Vagina (tissue), 2 donors: ENCODE measurements at regions not wholly inside any gene's neighbourhood (a gene's known extent, or its start where the extent isn't known, plus 50 kb on each side); places are given as distances from the start of the nearest gene placed in this dataset.

Experiments
- DNase-seq, 2 donors: peaks; one replicate each; pipeline ENCODE4 v3.0.0-alpha.2; 2017; ENCODE audit errors: extremely low spot score in 2 of 2
- H3K27ac ChIP-seq: fragments of 200-600 bp; sonication (generic); one replicate; pipeline ENCODE4 v1.5.1; 2019
- H3K27me3 ChIP-seq: fragments of 200-600 bp; sonication (generic); one replicate; pipeline ENCODE4 v1.5.1; 2019
- H3K36me3 ChIP-seq, 2 donors: fragments of 200-600 bp; sonication (generic); one replicate each; pipeline ENCODE4 v1.5.1; 2017 to 2019
- H3K4me1 ChIP-seq: fragments of 200-600 bp; sonication (generic); one replicate; pipeline ENCODE4 v1.5.1; 2019
- H3K4me3 ChIP-seq, 2 donors: fragments of 200-600 bp; sonication (generic); 1 replicate in 1 of 2; 2 replicates in 1 of 2; pipeline ENCODE4 v1.5.1; 2016 to 2019
- H3K9me3 ChIP-seq: fragments of 200-600 bp; sonication (generic); one replicate; pipeline ENCODE4 v1.5.1; 2019
- POLR2A ChIP-seq, 2 donors: fragments of 450-650 bp; IDR thresholded peaks; one replicate each; pipeline ENCODE4 v1.6.1; 2017; ENCODE audit warnings: antibody characterized with exemption in 2 of 2, mild to moderate bottlenecking in 2 of 2, moderate library complexity in 2 of 2
- POLR2AphosphoS5 ChIP-seq, 2 donors: sonication (generic); formaldehyde crosslinking; IDR thresholded peaks; one replicate each; pipeline ENCODE4 v1.9.0; 2017; ENCODE audit warnings: antibody characterized with exemption in 2 of 2, mild to moderate bottlenecking in 2 of 2, low read depth in 1 of 2; ENCODE audit not compliant: insufficient read depth in 1 of 2
- intact Hi-C: fragments of 100-400 bp; cut with DNase I; formaldehyde crosslinking; loops from one replicate; pipeline ENCODE4 v1.15.1; 2023
- TF ChIP-seq, protein P1 (sequence below), 3 experiments: fragments of 450-650 bp in 2 of 3; fragments of 200-600 bp in 1 of 3; sonication (generic) in 1 of 3; IDR thresholded peaks; one replicate each; pipeline ENCODE4 v1.5.1; 2017 to 2019; ENCODE audit warnings: antibody characterized with exemption in 3 of 3, mild to moderate bottlenecking in 2 of 3, moderate library complexity in 2 of 3

DNA sequence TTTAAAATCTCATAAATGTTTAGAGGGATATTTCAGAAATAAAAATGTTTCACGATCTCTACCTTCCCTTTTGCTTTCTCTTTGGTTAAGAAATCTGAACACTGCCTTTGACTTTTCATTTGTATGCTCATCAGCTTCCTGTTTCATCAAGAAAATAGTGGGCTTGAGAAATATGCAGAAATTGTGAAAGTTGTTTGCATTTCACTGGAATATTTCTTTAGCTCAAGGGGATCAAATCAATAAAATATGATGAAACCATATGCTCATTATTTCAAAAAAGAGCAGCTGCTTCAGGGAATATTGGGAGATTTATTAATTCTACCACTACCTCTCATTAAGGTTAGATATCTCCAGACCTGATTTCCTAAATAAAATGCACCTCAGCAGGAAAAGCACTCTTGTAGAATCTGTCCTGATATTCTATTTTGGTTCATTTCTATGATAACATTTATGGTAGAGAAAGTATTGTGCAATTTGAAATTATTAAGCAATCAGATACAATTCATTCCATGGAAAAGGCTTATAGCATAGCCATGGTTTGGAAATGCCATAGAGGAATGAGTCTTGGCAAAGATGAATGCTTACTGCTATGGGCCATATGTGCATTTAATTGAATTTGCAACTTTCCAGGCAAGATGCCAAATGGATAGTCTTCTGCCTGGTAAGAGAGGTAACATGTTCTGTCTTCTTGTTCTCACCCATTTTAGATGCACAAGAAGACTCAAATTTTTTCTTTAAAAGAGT lies 212.6 kb upstream of the SLC16A7 start:
- Histone ChIP-seq H3K4me3 (peak overlapping the region in 1 of 2 donors; percentile 17), H3K9me3 (no peaks in the 10 kb centered on the region), H3K27me3 (no peaks in the 10 kb centered on the region), H3K4me1 (no peaks in the 10 kb centered on the region), H3K36me3 (no peaks in the 10 kb centered on the region), H3K27ac (no peak overlapping the region)
- no peak for DNase-seq
- TF ChIP-seq, protein P1, sequence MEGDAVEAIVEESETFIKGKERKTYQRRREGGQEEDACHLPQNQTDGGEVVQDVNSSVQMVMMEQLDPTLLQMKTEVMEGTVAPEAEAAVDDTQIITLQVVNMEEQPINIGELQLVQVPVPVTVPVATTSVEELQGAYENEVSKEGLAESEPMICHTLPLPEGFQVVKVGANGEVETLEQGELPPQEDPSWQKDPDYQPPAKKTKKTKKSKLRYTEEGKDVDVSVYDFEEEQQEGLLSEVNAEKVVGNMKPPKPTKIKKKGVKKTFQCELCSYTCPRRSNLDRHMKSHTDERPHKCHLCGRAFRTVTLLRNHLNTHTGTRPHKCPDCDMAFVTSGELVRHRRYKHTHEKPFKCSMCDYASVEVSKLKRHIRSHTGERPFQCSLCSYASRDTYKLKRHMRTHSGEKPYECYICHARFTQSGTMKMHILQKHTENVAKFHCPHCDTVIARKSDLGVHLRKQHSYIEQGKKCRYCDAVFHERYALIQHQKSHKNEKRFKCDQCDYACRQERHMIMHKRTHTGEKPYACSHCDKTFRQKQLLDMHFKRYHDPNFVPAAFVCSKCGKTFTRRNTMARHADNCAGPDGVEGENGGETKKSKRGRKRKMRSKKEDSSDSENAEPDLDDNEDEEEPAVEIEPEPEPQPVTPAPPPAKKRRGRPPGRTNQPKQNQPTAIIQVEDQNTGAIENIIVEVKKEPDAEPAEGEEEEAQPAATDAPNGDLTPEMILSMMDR (IDR thresholded peaks at IDR 0.05) = no peak
- no peak for TF ChIP-seq POLR2A (IDR thresholded peaks at IDR 0.05)
- TF ChIP-seq POLR2AphosphoS5 (IDR thresholded peaks at IDR 0.05; ENCODE audit: insufficient read depth in 1 of 2, low read depth in 1 of 2) = no peak
- intact Hi-C loops = no loop called here

DNA sequence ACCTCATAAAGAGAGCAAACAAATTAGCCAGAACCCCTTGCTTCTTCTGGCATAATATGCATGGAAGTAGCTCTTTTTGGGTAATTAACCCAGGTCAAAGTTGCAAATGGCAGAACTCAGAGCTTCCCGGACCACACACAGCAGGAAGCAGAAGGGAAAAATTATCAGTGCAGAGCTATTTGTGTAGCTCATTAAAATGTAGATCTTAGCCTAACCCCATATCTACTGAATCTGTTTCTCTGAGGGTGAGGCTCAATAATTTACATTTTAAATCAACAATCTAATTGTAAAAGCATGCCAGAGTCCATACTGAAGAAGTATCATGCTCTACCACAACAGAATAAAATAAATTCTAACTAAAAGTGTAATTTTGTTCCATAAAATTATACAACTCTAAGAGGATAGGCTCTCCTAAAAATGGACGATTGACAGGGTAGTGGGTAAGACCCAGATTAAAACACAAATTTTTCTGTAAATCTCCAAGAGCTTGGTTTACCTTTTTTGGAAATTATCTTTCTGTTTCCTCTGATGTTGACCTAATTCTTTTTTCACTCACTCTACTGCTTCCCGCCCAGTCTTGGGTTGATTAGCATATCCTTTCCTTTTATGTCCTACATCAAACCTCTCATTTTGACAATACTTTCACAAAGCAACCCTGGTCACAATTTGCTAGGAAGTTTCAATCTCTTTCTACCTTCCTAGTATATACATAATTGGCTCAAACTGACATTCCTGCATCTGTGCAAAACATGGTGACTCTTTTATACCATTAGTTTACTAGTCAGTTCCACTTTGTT lies 213.3 kb upstream of the SLC16A7 start:
- Histone ChIP-seq H3K4me1 (no peaks in the 10 kb centered on the region), H3K27me3 (no peaks in the 10 kb centered on the region), H3K36me3 (no peaks in the 10 kb centered on the region), H3K9me3 (no peaks in the 10 kb centered on the region), H3K27ac (no peak overlapping the region), H3K4me3 (peak overlapping the region in 1 of 2 donors; percentile 17)
- TF ChIP-seq, protein P1 (IDR thresholded peaks at IDR 0.05) = no peak
- TF ChIP-seq POLR2A (IDR thresholded peaks at IDR 0.05) (no peak), POLR2AphosphoS5 (IDR thresholded peaks at IDR 0.05; ENCODE audit: insufficient read depth in 1 of 2, low read depth in 1 of 2) (no peak)
- intact Hi-C loops = no loop called here
- no peak for DNase-seq

DNA sequence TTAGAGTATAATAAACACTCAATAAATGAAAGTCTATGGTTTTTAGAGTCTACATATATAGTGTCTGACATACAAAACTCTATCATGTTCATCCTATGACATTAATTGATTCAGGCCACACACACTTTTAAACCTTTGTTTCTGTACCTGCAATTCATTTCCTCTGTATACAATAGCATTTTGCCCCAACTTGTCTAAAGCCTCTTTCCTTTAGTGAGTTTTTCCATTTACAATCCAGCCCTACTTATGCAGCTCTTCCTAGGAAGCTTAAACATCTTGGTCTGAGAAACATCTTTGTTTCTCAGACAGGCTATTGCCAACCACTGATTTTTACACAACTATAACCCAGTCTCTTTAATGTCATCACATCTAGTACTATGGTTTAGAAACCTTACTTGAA lies 214.7 kb upstream of the SLC16A7 start:
- intact Hi-C loops = no loop called here
- no peak overlapping the region for H3K27ac ChIP-seq
- H3K4me1 ChIP-seq = no peaks in the 10 kb centered on the region
- H3K36me3 ChIP-seq = no peaks in the 10 kb centered on the region
- H3K4me3 ChIP-seq = no peak overlapping the region
- no peak for DNase-seq
- H3K27me3 ChIP-seq = no peaks in the 10 kb centered on the region
- H3K9me3 ChIP-seq = no peaks in the 10 kb centered on the region
- TF ChIP-seq, protein P1 (IDR thresholded peaks at IDR 0.05) = no peak
- TF ChIP-seq POLR2AphosphoS5 (IDR thresholded peaks at IDR 0.05; ENCODE audit: insufficient read depth in 1 of 2, low read depth in 1 of 2) = no peak
- no peak for TF ChIP-seq POLR2A (IDR thresholded peaks at IDR 0.05)

DNA sequence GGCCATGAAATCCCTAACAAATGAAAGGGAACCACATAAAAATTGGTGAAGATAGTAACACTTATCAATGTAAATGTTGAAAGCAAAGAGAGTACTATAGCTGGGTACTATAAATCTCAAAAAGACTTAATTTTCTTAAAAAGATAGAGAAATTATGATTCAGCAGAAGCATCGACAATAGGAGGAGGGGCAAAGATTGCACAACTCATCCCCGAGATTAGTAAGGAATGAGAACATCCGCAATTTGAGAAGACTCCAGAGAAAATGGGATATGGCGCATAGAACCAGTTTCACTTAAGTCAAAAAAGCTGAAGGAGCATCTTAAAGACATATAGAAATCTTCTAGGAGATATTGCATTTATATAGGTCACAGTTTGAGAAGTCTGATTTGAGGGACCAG lies 220.2 kb upstream of the SLC16A7 start:
- H3K27me3 ChIP-seq = no peaks in the 10 kb centered on the region
- no peaks in the 10 kb centered on the region for H3K9me3 ChIP-seq
- TF ChIP-seq POLR2AphosphoS5 (IDR thresholded peaks at IDR 0.05; ENCODE audit: insufficient read depth in 1 of 2, low read depth in 1 of 2) = no peak
- TF ChIP-seq, protein P1 (IDR thresholded peaks at IDR 0.05) = no peak
- no peak for TF ChIP-seq POLR2A (IDR thresholded peaks at IDR 0.05)
- no peak for DNase-seq
- H3K4me1 ChIP-seq = no peaks in the 10 kb centered on the region
- intact Hi-C loops = no loop called here
- H3K4me3 ChIP-seq = no peak overlapping the region
- no peak overlapping the region for H3K27ac ChIP-seq
- no peaks in the 10 kb centered on the region for H3K36me3 ChIP-seq

DNA sequence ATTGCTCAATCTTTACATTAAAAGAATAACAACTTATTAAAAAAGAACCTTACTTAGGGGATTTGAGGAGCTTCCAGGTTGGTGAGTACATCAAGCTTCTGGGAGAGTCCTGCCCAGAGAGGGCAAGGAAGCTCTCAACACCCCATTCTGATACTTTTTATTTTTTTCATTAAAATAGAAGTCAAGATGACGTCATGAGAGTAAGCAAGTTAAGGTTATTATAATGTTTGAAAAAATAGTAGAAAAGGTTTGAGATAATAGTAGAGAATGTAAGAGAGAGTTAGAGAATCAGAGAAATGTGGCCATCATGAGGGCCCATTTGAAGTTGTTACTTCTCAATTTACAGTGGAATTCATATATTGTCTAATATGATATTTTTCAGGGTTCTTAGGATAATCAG lies 221.0 kb upstream of the SLC16A7 start:
- intact Hi-C loops = no loop called here
- no peak overlapping the region for H3K4me3 ChIP-seq
- H3K4me1 ChIP-seq = no peaks in the 10 kb centered on the region
- no peaks in the 10 kb centered on the region for H3K27me3 ChIP-seq
- DNase-seq = no peak
- no peaks in the 10 kb centered on the region for H3K36me3 ChIP-seq
- TF ChIP-seq, protein P1 (IDR thresholded peaks at IDR 0.05) = no peak
- TF ChIP-seq POLR2AphosphoS5 (IDR thresholded peaks at IDR 0.05; ENCODE audit: insufficient read depth in 1 of 2, low read depth in 1 of 2) = no peak
- TF ChIP-seq POLR2A (IDR thresholded peaks at IDR 0.05) = no peak
- H3K9me3 ChIP-seq = no peaks in the 10 kb centered on the region
- H3K27ac ChIP-seq = no peak overlapping the region
